Brain microvascular endothelial cell (primary cell): ENCODE measurements at regions not wholly inside any gene's neighbourhood (a gene's known extent, or its start where the extent isn't known, plus 50 kb on each side); places are given as distances from the start of the nearest gene placed in this dataset.
A peak's percentile ranks its signal among the peaks of the same experiment; 100 is the strongest.

Experiments used
- DNase-seq: peaks from one replicate; pipeline ENCODE4 v3.0.0-alpha.2; 2020
- H3K27ac ChIP-seq: fragments of 250-450 bp; sonication (Bioruptor Pico); 2 replicates; pipeline ENCODE4 v1.5.1; 2020; ENCODE audit warnings: mild to moderate bottlenecking, moderate library complexity
- H3K27me3 ChIP-seq: fragments of 250-450 bp; sonication (Bioruptor Pico); replicated peaks from 2 replicates; pipeline ENCODE4 v1.5.1; 2020; ENCODE audit warnings: mild to moderate bottlenecking
- H3K36me3 ChIP-seq: fragments of 250-450 bp; sonication (Bioruptor Pico); replicated peaks from 2 replicates; pipeline ENCODE4 v1.5.1; 2020; ENCODE audit warnings: mild to moderate bottlenecking
- H3K4me3 ChIP-seq: 2 replicates; pipeline ENCODE4 v1.5.1; 2011; ENCODE audit warnings: low read depth, mild to moderate bottlenecking, control low read depth, low read length, moderate library complexity
- in situ Hi-C: cut with HindIII; loops from 2 replicates; pipeline ENCODE4 v1.10.0; 2017; ENCODE audit warnings: low sequenced_read_pairs, low pct_ligation_motif_present
- TF ChIP-seq, protein P1 (sequence below): IDR thresholded peaks from 2 replicates; pipeline ENCODE4 v1.5.1; 2011; ENCODE audit warnings: low read depth, mild to moderate bottlenecking, moderate library complexity, low read length, control low read depth, inconsistent platforms; ENCODE audit errors: missing control alignments

- Histone ChIP-seq H3K27me3 (no peaks in the 10 kb centered on the region), H3K27ac (no peak overlapping the region), H3K36me3 (no peaks in the 10 kb centered on the region), H3K4me3 (no peak overlapping the region)
- DNase-seq: no peak
- TF ChIP-seq, protein P1, sequence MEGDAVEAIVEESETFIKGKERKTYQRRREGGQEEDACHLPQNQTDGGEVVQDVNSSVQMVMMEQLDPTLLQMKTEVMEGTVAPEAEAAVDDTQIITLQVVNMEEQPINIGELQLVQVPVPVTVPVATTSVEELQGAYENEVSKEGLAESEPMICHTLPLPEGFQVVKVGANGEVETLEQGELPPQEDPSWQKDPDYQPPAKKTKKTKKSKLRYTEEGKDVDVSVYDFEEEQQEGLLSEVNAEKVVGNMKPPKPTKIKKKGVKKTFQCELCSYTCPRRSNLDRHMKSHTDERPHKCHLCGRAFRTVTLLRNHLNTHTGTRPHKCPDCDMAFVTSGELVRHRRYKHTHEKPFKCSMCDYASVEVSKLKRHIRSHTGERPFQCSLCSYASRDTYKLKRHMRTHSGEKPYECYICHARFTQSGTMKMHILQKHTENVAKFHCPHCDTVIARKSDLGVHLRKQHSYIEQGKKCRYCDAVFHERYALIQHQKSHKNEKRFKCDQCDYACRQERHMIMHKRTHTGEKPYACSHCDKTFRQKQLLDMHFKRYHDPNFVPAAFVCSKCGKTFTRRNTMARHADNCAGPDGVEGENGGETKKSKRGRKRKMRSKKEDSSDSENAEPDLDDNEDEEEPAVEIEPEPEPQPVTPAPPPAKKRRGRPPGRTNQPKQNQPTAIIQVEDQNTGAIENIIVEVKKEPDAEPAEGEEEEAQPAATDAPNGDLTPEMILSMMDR: no peak
- in situ Hi-C loops: no loop called here
Measured at GRCh38 chr3:124491875-124492274, 238.4 kb upstream of the UMPS start.

DNA sequence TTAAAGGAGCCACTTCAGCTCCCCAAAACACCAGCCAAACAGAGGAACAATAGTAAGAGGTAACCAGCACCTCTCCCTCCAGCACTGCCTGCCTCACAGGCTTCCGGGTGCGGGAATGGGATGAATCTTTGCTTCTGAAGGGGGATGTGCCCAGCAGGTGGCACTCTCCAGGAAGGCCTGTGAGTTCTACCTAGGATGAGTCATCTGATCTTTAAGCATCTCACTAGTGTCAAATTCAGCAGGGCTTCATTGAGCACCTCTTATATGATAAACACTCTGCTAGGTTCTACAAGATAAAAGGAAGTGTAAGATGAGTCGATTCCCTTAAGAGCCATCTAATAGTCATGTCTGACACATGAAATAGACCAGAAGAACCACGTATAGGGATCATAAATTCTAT is 237.4 kb upstream of the UMPS start:
- TF ChIP-seq, protein P1: peak; percentile 65
- Histone ChIP-seq H3K27ac (no peak overlapping the region), H3K36me3 (no peaks in the 10 kb centered on the region), H3K27me3 (no peaks in the 10 kb centered on the region), H3K4me3 (no peak overlapping the region)
- no peak for DNase-seq
- in situ Hi-C loops: no loop called here

GRCh38 chr3:124496061-124496460 is 234.2 kb upstream of the UMPS start:
- H3K36me3 ChIP-seq: no peaks in the 10 kb centered on the region
- in situ Hi-C loops: no loop called here
- H3K27ac ChIP-seq: no peak overlapping the region
- no peak overlapping the region for H3K4me3 ChIP-seq
- H3K27me3 ChIP-seq: no peaks in the 10 kb centered on the region
- TF ChIP-seq, protein P1: no peak
- no peak for DNase-seq

- H3K4me3 ChIP-seq: no peak overlapping the region
- no peaks in the 10 kb centered on the region for H3K27me3 ChIP-seq
- DNase-seq: no peak
- in situ Hi-C loops: no loop called here
- no peak overlapping the region for H3K27ac ChIP-seq
- TF ChIP-seq, protein P1: no peak
- H3K36me3 ChIP-seq: no peaks in the 10 kb centered on the region
Measured at GRCh38 chr3:124497487-124497886, 232.8 kb upstream of the UMPS start.

DNA sequence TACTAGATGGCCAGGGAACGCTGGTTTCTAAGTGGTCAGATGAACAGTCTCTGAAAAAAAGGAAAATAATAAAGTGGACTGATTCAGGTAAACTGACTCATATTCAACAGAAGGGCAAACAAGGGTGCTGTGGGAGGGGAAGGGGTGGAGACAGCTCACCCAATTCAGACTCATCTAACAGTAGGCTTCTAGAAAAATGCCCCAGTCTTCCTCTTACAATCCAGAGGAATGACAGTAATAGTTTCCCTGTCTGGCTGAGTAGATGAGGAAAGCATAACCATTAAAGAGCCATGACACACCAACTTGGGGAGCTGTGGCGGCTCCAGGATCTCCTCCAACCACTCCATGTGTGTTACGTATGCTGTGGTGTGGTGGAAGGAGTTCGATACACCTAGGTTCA is 231.4 kb upstream of the UMPS start:
- TF ChIP-seq, protein P1: no peak
- no peak overlapping the region for H3K27ac ChIP-seq
- in situ Hi-C loops: no loop called here
- no peaks in the 10 kb centered on the region for H3K27me3 ChIP-seq
- no peak overlapping the region for H3K4me3 ChIP-seq
- DNase-seq: no peak
- no peaks in the 10 kb centered on the region for H3K36me3 ChIP-seq

DNA sequence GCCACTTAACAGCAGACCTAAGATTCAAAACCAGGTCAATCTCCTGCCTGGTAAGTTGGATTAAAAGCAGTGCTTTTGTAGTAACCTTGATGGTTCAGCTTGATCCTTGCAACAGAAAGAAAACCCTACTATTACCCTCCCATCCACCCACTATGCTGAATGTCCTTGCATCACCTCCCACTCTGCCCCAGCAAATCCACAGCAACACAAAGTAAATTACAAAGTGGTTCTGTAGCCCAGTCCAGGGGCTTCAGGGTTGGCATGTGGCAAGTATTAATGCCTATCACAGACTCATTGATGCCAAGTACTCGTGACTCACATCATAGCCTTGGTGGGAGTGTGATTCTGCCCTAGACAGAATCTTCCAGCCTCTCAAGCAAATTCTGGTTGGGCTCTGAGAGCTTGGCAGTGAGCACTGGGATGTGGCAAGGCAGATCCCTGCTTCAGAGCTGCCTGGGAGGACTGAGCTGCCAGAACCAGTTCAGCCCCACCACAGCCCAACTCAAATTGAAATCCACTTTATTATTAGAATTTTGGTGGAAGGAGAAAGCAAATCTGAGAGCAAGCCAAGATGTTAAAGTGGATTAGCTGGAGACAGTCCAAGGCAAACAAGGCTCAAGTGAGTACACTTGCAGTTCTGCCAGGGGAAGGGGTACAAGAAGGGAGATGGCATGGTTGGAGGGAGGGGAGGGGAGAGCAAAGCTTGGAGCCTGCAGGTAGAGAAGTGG is 225.8 kb upstream of the UMPS start:
- Histone ChIP-seq H3K27me3 (no peaks in the 10 kb centered on the region), H3K4me3 (no peak overlapping the region), H3K36me3 (no peaks in the 10 kb centered on the region), H3K27ac (no peak overlapping the region)
- no peak for DNase-seq
- TF ChIP-seq, protein P1: no peak
- in situ Hi-C loops: no loop called here
